ENCODE measurements at regions not wholly inside any gene's neighbourhood (a gene's known extent, or its start where the extent isn't known, plus 50 kb on each side); places are given as distances from the start of the nearest gene placed in this dataset.

DNA sequence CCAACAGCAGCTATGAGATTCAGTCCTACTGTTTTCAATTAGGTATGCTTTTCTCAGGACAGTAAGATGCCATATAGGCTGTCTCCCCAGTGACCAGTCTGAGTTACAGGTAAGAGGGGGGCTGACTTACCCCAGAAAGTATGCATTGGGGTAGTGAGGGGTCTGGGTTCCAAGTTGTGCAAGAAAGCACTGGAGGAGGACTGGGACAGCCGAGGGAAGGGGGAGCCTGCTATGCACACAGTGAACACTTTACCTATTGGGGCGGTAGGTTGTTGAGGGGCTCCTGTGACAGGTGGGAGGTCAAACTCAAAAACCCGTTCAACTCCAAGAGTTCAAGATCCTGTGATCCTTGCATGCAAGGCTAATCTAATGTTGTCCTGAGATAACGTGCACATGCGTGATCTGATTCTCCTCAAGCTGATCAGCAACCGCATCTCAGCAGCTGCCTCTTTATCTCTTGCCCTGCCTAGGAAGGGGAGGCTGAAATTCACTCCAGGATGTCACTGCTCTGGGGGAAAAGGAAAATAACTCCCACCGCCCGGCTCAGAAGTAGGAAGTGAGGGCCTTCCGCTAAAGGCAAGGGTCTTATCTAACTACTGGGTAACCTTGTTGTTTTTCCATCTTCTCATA, 108.8 kb upstream of the KIT start:
- H3K27me3 ChIP-seq (replicated peaks in 1 of 4; ENCODE audit: control extremely low read depth in 1 of 4, control insufficient read depth in 3 of 4, insufficient read depth in 4 of 4, low read length in 3 of 4), result no peaks in the 10 kb centered on the region
- 94% methylated on average over 8 of the region's 9 CpGs for WGBS (ENCODE audit: insufficient coverage)
- H2AFZ ChIP-seq (ENCODE audit: insufficient read depth, low read depth, low read length, poor library complexity, severe bottlenecking), result no peak overlapping the region
- no peak overlapping the region for H3K27ac ChIP-seq (ENCODE audit: low read length in 2 of 2)
- Mint-ChIP-seq H3K4me1 (peaks cover 2% of the 10 kb centered on the region), H3K4me3 (no peak overlapping the region), H3K27me3 (no peaks in the 10 kb centered on the region), H3K27ac (no peak overlapping the region), H3K9me3 (ENCODE audit: insufficient read depth) (no peaks in the 10 kb centered on the region)
- no peak overlapping the region for H3K4me2 ChIP-seq (replicated peaks; ENCODE audit: low read depth, low read length, poor library complexity, severe bottlenecking)
- H3K4me1 ChIP-seq (ENCODE audit: control insufficient read depth in 2 of 2, insufficient read depth in 2 of 2, low read length in 2 of 2), result peaks cover 0 to 4% of the 10 kb centered on the region in 2 donors
- no peak overlapping the region for H3K9ac ChIP-seq (ENCODE audit: low read length)
- no peaks in the 10 kb centered on the region for H3K79me2 ChIP-seq (ENCODE audit: control insufficient read depth, insufficient read depth, low read length)
- TF ChIP-seq EZH2 (IDR thresholded peaks at IDR 0.05; ENCODE audit: borderline replicate concordance, insufficient read depth, low read depth, low read length, poor library complexity, severe bottlenecking), result no peak
- TF ChIP-seq, protein P1, sequence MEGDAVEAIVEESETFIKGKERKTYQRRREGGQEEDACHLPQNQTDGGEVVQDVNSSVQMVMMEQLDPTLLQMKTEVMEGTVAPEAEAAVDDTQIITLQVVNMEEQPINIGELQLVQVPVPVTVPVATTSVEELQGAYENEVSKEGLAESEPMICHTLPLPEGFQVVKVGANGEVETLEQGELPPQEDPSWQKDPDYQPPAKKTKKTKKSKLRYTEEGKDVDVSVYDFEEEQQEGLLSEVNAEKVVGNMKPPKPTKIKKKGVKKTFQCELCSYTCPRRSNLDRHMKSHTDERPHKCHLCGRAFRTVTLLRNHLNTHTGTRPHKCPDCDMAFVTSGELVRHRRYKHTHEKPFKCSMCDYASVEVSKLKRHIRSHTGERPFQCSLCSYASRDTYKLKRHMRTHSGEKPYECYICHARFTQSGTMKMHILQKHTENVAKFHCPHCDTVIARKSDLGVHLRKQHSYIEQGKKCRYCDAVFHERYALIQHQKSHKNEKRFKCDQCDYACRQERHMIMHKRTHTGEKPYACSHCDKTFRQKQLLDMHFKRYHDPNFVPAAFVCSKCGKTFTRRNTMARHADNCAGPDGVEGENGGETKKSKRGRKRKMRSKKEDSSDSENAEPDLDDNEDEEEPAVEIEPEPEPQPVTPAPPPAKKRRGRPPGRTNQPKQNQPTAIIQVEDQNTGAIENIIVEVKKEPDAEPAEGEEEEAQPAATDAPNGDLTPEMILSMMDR (IDR thresholded peaks at IDR 0.05), result no peak
- POLR2A ChIA-PET, result no interaction called here
- CTCF ChIA-PET, result no interaction called here
- H4K20me1 ChIP-seq (ENCODE audit: control insufficient read depth, insufficient read depth, low read length, poor library complexity, severe bottlenecking), result no peaks in the 10 kb centered on the region
- no peaks in the 10 kb centered on the region for H3K36me3 ChIP-seq (replicated peaks in 1 of 2; ENCODE audit: control extremely low read depth in 1 of 2, control insufficient read depth in 1 of 2, extremely low read depth in 1 of 2, insufficient read depth in 2 of 2, low read length in 1 of 2)
- H3K9me3 ChIP-seq (ENCODE audit: control extremely low read depth in 1 of 3, control insufficient read depth in 2 of 3, insufficient read depth in 1 of 3, low read length in 2 of 3), result no peaks in the 10 kb centered on the region
- DNase-seq (no peak), ATAC-seq (ENCODE audit: low read depth) (no peak)
- no peak overlapping the region for H3K4me3 ChIP-seq (ENCODE audit: control extremely low read depth in 1 of 5, extremely low read depth in 1 of 5, insufficient read depth in 1 of 5, low read depth in 2 of 5, low read length in 4 of 5)
- intact Hi-C loops (cut with micrococcal nuclease), result no loop called here

- Mint-ChIP-seq H3K27me3 (no peaks in the 10 kb centered on the region), H3K4me1 (peaks cover 2% of the 10 kb centered on the region), H3K4me3 (no peak overlapping the region), H3K27ac (no peak overlapping the region), H3K9me3 (ENCODE audit: insufficient read depth) (no peaks in the 10 kb centered on the region)
- no peak overlapping the region for H3K9ac ChIP-seq (ENCODE audit: low read length)
- intact Hi-C loops (cut with micrococcal nuclease), result no loop called here
- no peak overlapping the region for H3K27ac ChIP-seq (ENCODE audit: low read length in 2 of 2)
- 93% methylated on average over 5 of the region's 8 CpGs for WGBS (ENCODE audit: insufficient coverage)
- H3K36me3 ChIP-seq (replicated peaks in 1 of 2; ENCODE audit: control extremely low read depth in 1 of 2, control insufficient read depth in 1 of 2, extremely low read depth in 1 of 2, insufficient read depth in 2 of 2, low read length in 1 of 2), result no peaks in the 10 kb centered on the region
- no peaks in the 10 kb centered on the region for H3K27me3 ChIP-seq (replicated peaks in 1 of 4; ENCODE audit: control extremely low read depth in 1 of 4, control insufficient read depth in 3 of 4, insufficient read depth in 4 of 4, low read length in 3 of 4)
- H4K20me1 ChIP-seq (ENCODE audit: control insufficient read depth, insufficient read depth, low read length, poor library complexity, severe bottlenecking), result no peaks in the 10 kb centered on the region
- H3K9me3 ChIP-seq (ENCODE audit: control extremely low read depth in 1 of 3, control insufficient read depth in 2 of 3, insufficient read depth in 1 of 3, low read length in 2 of 3), result no peaks in the 10 kb centered on the region
- no peak overlapping the region for H2AFZ ChIP-seq (ENCODE audit: insufficient read depth, low read depth, low read length, poor library complexity, severe bottlenecking)
- DNase-seq (no peak), ATAC-seq (ENCODE audit: low read depth) (no peak)
- H3K79me2 ChIP-seq (ENCODE audit: control insufficient read depth, insufficient read depth, low read length), result no peaks in the 10 kb centered on the region
- ChIA-PET CTCF (no interaction called here), POLR2A (no interaction called here)
- TF ChIP-seq, protein P1 (IDR thresholded peaks at IDR 0.05), result no peak
- no peak for TF ChIP-seq EZH2 (IDR thresholded peaks at IDR 0.05; ENCODE audit: borderline replicate concordance, insufficient read depth, low read depth, low read length, poor library complexity, severe bottlenecking)
- peaks cover 0 to 4% of the 10 kb centered on the region in 2 donors for H3K4me1 ChIP-seq (ENCODE audit: control insufficient read depth in 2 of 2, insufficient read depth in 2 of 2, low read length in 2 of 2)
- no peak overlapping the region for H3K4me3 ChIP-seq (ENCODE audit: control extremely low read depth in 1 of 5, extremely low read depth in 1 of 5, insufficient read depth in 1 of 5, low read depth in 2 of 5, low read length in 4 of 5)
- H3K4me2 ChIP-seq (replicated peaks; ENCODE audit: low read depth, low read length, poor library complexity, severe bottlenecking), result no peak overlapping the region
Observed at GRCh38 chr4:54550395-54551171, 107.2 kb upstream of the KIT start.

Measured in B cell (primary cell).